ENCODE measurements at regions not wholly inside any gene's neighbourhood (a gene's known extent, or its start where the extent isn't known, plus 50 kb on each side); places are given as distances from the start of the nearest gene placed in this dataset.

DNA sequence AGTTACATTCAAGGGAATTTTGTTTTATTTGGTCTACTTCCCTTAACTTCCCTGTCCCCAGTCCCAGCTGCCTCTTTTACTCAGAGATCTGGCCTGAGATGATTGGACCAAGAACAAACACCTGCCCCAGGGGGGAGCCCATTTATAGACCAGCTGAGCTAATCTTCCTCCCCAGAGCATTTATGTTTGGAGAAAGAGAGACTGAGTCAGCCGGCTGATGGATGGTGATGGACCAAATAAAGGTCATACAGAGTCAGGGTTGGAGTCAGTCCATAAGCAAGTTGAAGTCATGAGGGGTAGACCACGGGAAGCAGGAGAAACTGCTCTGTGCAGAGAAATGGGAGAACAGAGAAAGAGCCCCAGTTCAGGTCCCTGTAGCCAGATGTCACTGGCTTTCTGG lies 77.7 kb downstream of the TMEM174 start:
- intact Hi-C loops (cut with micrococcal nuclease) = no loop called here
- H3K9me3 Mint-ChIP-seq = no peaks in the 10 kb centered on the region
- no peaks in the 10 kb centered on the region for H3K36me3 Mint-ChIP-seq (ENCODE audit: low read depth)
- H3K4me3 Mint-ChIP-seq = no peak overlapping the region
- H3K27ac Mint-ChIP-seq = no peak overlapping the region
- peaks cover 20% of the 10 kb centered on the region for H3K27me3 Mint-ChIP-seq (ENCODE audit: insufficient read depth)
- no peak for DNase-seq (ENCODE audit: low spot score)
- H3K4me1 Mint-ChIP-seq (ENCODE audit: low read depth) = no peaks in the 10 kb centered on the region

DNA sequence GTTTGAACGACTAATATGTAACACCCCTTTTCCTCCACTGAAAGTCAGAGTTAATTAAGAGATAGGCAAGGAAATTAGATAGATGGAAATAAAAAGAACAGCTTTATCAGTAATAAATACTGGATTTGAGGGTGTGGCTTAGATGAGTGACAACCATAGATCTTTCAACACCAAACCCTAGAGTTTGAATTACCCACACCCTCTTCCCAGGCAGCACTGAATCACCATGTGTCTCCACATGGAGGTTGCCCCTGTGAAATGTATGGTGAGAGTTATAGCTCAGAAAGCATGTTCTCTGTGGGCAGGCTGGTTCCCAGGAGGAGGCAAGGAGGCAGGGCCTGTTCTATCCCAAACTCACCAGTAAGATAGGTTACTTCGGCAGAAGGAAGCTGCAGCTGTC lies 69.7 kb downstream of the TMEM174 start:
- intact Hi-C loops (cut with micrococcal nuclease) = no loop called here
- H3K36me3 Mint-ChIP-seq (ENCODE audit: low read depth) = no peaks in the 10 kb centered on the region
- no peaks in the 10 kb centered on the region for H3K4me1 Mint-ChIP-seq (ENCODE audit: low read depth)
- no peaks in the 10 kb centered on the region for H3K9me3 Mint-ChIP-seq
- H3K27ac Mint-ChIP-seq = no peak overlapping the region
- peaks cover 13% of the 10 kb centered on the region for H3K27me3 Mint-ChIP-seq (ENCODE audit: insufficient read depth)
- no peak for DNase-seq (ENCODE audit: low spot score)
- H3K4me3 Mint-ChIP-seq = no peak overlapping the region

DNA sequence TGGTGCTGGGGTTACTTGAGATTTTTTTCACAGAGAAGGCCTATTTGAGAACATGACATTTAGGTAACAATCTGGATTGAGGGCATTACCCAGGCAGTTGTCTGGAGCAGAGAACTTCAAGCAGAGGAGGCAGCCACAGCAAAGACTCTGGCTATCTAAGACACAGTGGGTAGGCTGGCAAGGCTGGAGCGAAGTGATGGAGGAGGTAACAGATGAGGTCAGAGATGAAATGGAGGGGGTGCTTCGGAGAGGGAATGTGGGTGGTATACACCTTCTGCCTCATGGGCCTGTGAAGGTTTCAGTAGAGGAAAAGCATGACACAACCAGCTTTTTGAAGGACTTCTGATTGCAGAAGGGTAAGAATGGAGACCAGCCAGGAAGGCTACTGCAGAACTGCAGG lies 65.9 kb downstream of the TMEM174 start:
- peaks cover 30% of the 10 kb centered on the region for H3K27me3 Mint-ChIP-seq (ENCODE audit: insufficient read depth)
- H3K27ac Mint-ChIP-seq = no peak overlapping the region
- DNase-seq (ENCODE audit: low spot score) = no peak
- no peaks in the 10 kb centered on the region for H3K9me3 Mint-ChIP-seq
- H3K4me1 Mint-ChIP-seq (ENCODE audit: low read depth) = no peaks in the 10 kb centered on the region
- no peaks in the 10 kb centered on the region for H3K36me3 Mint-ChIP-seq (ENCODE audit: low read depth)
- intact Hi-C loops (cut with micrococcal nuclease) = no loop called here
- no peak overlapping the region for H3K4me3 Mint-ChIP-seq

GRCh38 chr5:73236541-73237128 lies 63.6 kb downstream of the TMEM174 start:
- no peaks in the 10 kb centered on the region for H3K36me3 Mint-ChIP-seq (ENCODE audit: low read depth)
- no peaks in the 10 kb centered on the region for H3K9me3 Mint-ChIP-seq
- intact Hi-C loops (cut with micrococcal nuclease) = no loop called here
- DNase-seq (ENCODE audit: low spot score) = no peak
- H3K4me1 Mint-ChIP-seq (ENCODE audit: low read depth) = peaks cover 5% of the 10 kb centered on the region
- H3K27me3 Mint-ChIP-seq (ENCODE audit: insufficient read depth) = peaks cover 49% of the 10 kb centered on the region
- H3K4me3 Mint-ChIP-seq = no peak overlapping the region
- H3K27ac Mint-ChIP-seq = no peak overlapping the region

DNA sequence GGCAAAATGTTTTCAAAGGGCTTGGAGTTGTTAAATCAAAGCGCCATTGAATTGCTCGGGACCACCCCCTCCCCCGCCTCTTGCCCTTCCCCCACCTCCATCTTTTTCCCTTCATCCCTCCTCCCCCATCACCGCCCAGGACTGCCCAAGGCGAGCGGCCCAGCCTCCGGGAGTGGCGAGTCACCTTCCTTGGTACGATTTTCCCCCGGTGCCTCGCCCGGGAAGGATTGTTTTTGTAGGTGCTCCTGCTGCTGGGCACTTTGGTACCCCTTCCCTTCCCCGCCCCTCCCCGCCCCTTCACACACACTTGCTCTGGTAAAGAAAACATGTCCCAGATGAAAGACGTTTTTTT lies 61.2 kb downstream of the TMEM174 start:
- Mint-ChIP-seq H3K36me3 (ENCODE audit: low read depth) (no peaks in the 10 kb centered on the region), H3K27ac (no peak overlapping the region), H3K4me3 (no peak overlapping the region), H3K9me3 (no peaks in the 10 kb centered on the region), H3K27me3 (ENCODE audit: insufficient read depth) (peaks cover 69% of the 10 kb centered on the region), H3K4me1 (ENCODE audit: low read depth) (peaks cover 11% of the 10 kb centered on the region)
- no peak for DNase-seq (ENCODE audit: low spot score)
- intact Hi-C loops (cut with micrococcal nuclease) = loop anchor here (5.0 kb wide), 2 partner anchors 153 to 218 kb away; no protein-coding TSS in a partner anchor

GRCh38 chr5:73233461-73234203 lies 60.6 kb downstream of the TMEM174 start:
- H3K4me1 Mint-ChIP-seq (ENCODE audit: low read depth) = peaks cover 11% of the 10 kb centered on the region
- H3K27me3 Mint-ChIP-seq (ENCODE audit: insufficient read depth) = peaks cover 74% of the 10 kb centered on the region
- no peaks in the 10 kb centered on the region for H3K36me3 Mint-ChIP-seq (ENCODE audit: low read depth)
- no peaks in the 10 kb centered on the region for H3K9me3 Mint-ChIP-seq
- no peak overlapping the region for H3K4me3 Mint-ChIP-seq
- DNase-seq (ENCODE audit: low spot score) = no peak
- H3K27ac Mint-ChIP-seq = no peak overlapping the region
- intact Hi-C loops (cut with micrococcal nuclease) = loop anchor here (2.0 to 5.0 kb wide), 3 partner anchors 65 to 219 kb away; no protein-coding TSS in a partner anchor

DNA sequence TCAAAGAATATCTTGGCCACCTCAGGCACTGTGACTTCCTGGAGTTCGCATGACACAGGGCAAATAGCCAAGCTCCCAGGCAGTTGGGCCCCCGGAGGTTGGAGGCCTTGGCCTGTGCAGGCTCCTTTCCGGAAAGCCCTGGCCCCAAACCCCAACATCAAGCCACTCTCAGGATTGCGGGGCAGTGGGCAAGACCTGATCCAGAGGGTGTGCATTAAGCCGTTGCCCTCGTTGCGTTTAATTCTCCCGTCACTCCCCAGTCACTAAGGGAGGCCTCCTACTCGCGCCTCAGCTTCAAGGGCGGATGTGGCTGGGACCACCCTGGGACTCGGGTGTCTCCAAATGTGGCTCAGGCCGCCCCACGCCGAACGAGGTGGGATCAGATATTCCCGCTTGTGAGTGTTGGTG lies 60.1 kb downstream of the TMEM174 start:
- DNase-seq (ENCODE audit: low spot score) = no peak
- Mint-ChIP-seq H3K27me3 (ENCODE audit: insufficient read depth) (peaks cover 78% of the 10 kb centered on the region), H3K4me3 (no peak overlapping the region), H3K36me3 (ENCODE audit: low read depth) (no peaks in the 10 kb centered on the region), H3K27ac (no peak overlapping the region), H3K9me3 (no peaks in the 10 kb centered on the region), H3K4me1 (ENCODE audit: low read depth) (peaks cover 11% of the 10 kb centered on the region)
- intact Hi-C loops (cut with micrococcal nuclease) = loop anchor here (2.0 to 5.0 kb wide), 3 partner anchors 66 to 219 kb away; no protein-coding TSS in a partner anchor

DNA sequence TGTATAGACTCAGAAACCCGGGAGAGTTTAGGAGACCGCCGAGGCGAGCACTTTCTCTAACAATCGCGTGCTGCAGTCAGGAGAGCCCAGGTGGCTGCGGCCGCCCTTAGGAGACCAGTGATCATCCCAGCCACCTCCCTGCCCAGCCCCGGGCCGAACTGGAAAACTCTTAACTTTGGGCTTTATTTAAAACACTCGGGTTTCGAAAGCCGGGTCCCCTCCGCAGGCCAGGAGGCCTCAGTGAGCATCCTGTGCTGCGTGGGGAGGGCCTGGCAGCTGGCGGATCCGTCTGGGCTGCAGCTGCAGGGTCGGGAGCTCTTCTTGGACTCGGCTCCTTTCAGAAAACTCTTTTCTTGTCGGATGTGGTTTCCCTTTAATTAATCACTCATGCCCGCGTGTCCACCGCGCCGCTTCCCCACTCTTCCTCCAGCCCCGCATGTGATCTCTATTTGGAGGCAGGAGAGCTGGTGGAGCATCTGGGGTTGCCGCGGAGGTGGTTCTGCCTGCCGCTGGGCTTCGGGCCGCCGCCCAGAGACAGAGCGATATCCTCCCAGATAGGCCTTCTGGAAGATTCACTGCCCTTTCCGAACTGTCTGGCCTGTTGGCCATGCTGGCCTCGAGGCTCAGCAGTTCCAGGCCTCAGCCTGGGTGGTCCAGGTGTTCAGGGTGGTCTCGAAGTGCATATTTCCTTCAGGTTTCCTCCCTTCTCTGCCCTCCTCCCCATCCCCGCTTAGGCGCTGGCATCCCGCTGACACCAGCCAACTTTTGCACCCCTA lies 59.5 kb downstream of the TMEM174 start:
- peaks cover 11% of the 10 kb centered on the region for H3K4me1 Mint-ChIP-seq (ENCODE audit: low read depth)
- no peaks in the 10 kb centered on the region for H3K9me3 Mint-ChIP-seq

GRCh38 chr5:73231246-73231778 lies 58.3 kb downstream of the TMEM174 start:
- no peak for DNase-seq (ENCODE audit: low spot score)
- Mint-ChIP-seq H3K27me3 (ENCODE audit: insufficient read depth) (peaks cover 81% of the 10 kb centered on the region), H3K4me1 (ENCODE audit: low read depth) (peaks cover 11% of the 10 kb centered on the region), H3K36me3 (ENCODE audit: low read depth) (no peaks in the 10 kb centered on the region), H3K27ac (no peak overlapping the region), H3K4me3 (no peak overlapping the region), H3K9me3 (no peaks in the 10 kb centered on the region)
- intact Hi-C loops (cut with micrococcal nuclease) = loop anchor here (1.0 to 5.0 kb wide), 3 partner anchors 16 to 221 kb away; no protein-coding TSS in a partner anchor

More for the DNA sequence above, 59.5 kb downstream of the TMEM174 start:
- Mint-ChIP-seq H3K27me3 (ENCODE audit: insufficient read depth) (peaks cover 80% of the 10 kb centered on the region), H3K27ac (no peak overlapping the region), H3K36me3 (ENCODE audit: low read depth) (no peaks in the 10 kb centered on the region), H3K4me3 (no peak overlapping the region)
- intact Hi-C loops (cut with micrococcal nuclease) = loop anchor here (2.0 to 5.0 kb wide), 3 partner anchors 66 to 220 kb away; no protein-coding TSS in a partner anchor
- no peak for DNase-seq (ENCODE audit: low spot score)

- H3K27me3 Mint-ChIP-seq (ENCODE audit: insufficient read depth) = peaks cover 78% of the 10 kb centered on the region
- DNase-seq (ENCODE audit: low spot score) = no peak
- H3K4me1 Mint-ChIP-seq (ENCODE audit: low read depth) = peaks cover 11% of the 10 kb centered on the region
- H3K9me3 Mint-ChIP-seq = no peaks in the 10 kb centered on the region
- intact Hi-C loops (cut with micrococcal nuclease) = loop anchor here (1.0 to 5.0 kb wide), 3 partner anchors 15 to 222 kb away; no protein-coding TSS in a partner anchor
- no peak overlapping the region for H3K4me3 Mint-ChIP-seq
- no peak overlapping the region for H3K27ac Mint-ChIP-seq
- no peaks in the 10 kb centered on the region for H3K36me3 Mint-ChIP-seq (ENCODE audit: low read depth)
These were observed 57.6 kb downstream of the TMEM174 start for GRCh38 chr5:73230264-73231245.

DNA sequence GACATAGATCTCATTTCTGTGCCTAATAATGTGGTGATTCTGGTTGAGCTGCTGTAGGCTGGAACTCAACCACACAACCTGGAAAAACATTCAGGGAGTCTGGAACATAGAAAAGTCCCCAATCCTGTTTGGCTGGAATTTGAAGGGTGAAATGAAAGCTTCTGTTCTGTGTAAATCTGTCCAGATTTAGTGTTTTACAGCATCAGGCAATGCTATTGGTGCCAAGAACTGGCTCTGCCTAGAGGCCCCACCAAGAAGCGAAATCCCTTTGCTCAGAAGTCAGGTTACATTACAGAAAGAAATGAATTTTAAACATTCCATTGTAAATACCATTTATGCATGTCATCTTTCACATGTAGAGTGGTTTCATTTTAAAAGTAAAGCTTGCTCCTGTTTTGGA lies 56.3 kb downstream of the TMEM174 start:
- Mint-ChIP-seq H3K27me3 (ENCODE audit: insufficient read depth) (peaks cover 73% of the 10 kb centered on the region), H3K4me1 (ENCODE audit: low read depth) (peaks cover 11% of the 10 kb centered on the region), H3K36me3 (ENCODE audit: low read depth) (no peaks in the 10 kb centered on the region), H3K27ac (no peak overlapping the region), H3K9me3 (no peaks in the 10 kb centered on the region), H3K4me3 (no peak overlapping the region)
- no peak for DNase-seq (ENCODE audit: low spot score)
- intact Hi-C loops (cut with micrococcal nuclease) = no loop called here

- Mint-ChIP-seq H3K9me3 (no peaks in the 10 kb centered on the region), H3K36me3 (ENCODE audit: low read depth) (no peaks in the 10 kb centered on the region), H3K27me3 (ENCODE audit: insufficient read depth) (peaks cover 68% of the 10 kb centered on the region), H3K27ac (no peak overlapping the region), H3K4me3 (no peak overlapping the region), H3K4me1 (ENCODE audit: low read depth) (peaks cover 11% of the 10 kb centered on the region)
- DNase-seq (ENCODE audit: low spot score) = no peak
- intact Hi-C loops (cut with micrococcal nuclease) = no loop called here
These were observed 55.1 kb downstream of the TMEM174 start for GRCh38 chr5:73228052-73228451.
